ENCODE measurements at regions not wholly inside any gene's neighbourhood (a gene's known extent, or its start where the extent isn't known, plus 50 kb on each side); places are given as distances from the start of the nearest gene placed in this dataset.

GRCh38 chr21:22711636-22712035, 1713.4 kb downstream of the NCAM2 start:
- no peak for TF ChIP-seq SREBF2 (IDR thresholded peaks at IDR 0.05; ENCODE audit: low read length)
- TF ChIP-seq, protein P1, sequence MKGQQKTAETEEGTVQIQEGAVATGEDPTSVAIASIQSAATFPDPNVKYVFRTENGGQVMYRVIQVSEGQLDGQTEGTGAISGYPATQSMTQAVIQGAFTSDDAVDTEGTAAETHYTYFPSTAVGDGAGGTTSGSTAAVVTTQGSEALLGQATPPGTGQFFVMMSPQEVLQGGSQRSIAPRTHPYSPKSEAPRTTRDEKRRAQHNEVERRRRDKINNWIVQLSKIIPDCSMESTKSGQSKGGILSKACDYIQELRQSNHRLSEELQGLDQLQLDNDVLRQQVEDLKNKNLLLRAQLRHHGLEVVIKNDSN (IDR thresholded peaks at IDR 0.05; ENCODE audit: borderline replicate concordance, extremely low read length, insufficient read depth, low read depth, low read length) = no peak
- no peak for TF ChIP-seq POLR2A (IDR thresholded peaks at IDR 0.05; ENCODE audit: low read depth, low read length)
- no peak for TF ChIP-seq MXI1 (IDR thresholded peaks at IDR 0.05; ENCODE audit: low read depth, low read length)
- no peak for TF ChIP-seq MEF2A (IDR thresholded peaks at IDR 0.05; ENCODE audit: insufficient read depth, low read depth, low read length)
- TF ChIP-seq TCF7 (IDR thresholded peaks at IDR 0.05; ENCODE audit: borderline replicate concordance) = no peak
- TF ChIP-seq, protein P2, sequence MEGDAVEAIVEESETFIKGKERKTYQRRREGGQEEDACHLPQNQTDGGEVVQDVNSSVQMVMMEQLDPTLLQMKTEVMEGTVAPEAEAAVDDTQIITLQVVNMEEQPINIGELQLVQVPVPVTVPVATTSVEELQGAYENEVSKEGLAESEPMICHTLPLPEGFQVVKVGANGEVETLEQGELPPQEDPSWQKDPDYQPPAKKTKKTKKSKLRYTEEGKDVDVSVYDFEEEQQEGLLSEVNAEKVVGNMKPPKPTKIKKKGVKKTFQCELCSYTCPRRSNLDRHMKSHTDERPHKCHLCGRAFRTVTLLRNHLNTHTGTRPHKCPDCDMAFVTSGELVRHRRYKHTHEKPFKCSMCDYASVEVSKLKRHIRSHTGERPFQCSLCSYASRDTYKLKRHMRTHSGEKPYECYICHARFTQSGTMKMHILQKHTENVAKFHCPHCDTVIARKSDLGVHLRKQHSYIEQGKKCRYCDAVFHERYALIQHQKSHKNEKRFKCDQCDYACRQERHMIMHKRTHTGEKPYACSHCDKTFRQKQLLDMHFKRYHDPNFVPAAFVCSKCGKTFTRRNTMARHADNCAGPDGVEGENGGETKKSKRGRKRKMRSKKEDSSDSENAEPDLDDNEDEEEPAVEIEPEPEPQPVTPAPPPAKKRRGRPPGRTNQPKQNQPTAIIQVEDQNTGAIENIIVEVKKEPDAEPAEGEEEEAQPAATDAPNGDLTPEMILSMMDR (IDR thresholded peaks at IDR 0.05 in 2 of 3, conservative IDR thresholded peaks at IDR 0.05 in 1 of 3; ENCODE audit: control insufficient read depth in 2 of 3, extremely low read depth in 1 of 3, insufficient read depth in 1 of 3, low read depth in 3 of 3, low read length in 3 of 3) = no peak
- TF ChIP-seq ZNF24 (IDR thresholded peaks at IDR 0.05) = no peak
- TF ChIP-seq BCLAF1 (IDR thresholded peaks at IDR 0.05) = no peak
- TF ChIP-seq MYC (IDR thresholded peaks at IDR 0.05; ENCODE audit: insufficient read depth, insufficient read length, insufficient replicate concordance, low read length, severe bottlenecking) = no peak
